GM18502 (cell line): ENCODE measurements at regions not wholly inside any gene's neighbourhood (a gene's known extent, or its start where the extent isn't known, plus 50 kb on each side); places are given as distances from the start of the nearest gene placed in this dataset.
"Not testable (repeated sequence)": the region's sequence is repeated elsewhere in the genome, so short reads cannot be mapped to it uniquely, and the experiment has no call there.

ENCODE experiments used
- ATAC-seq: cut with Tn5 transposase; IDR thresholded peaks from one replicate; pipeline ENCODE4 v1.9.1; 2021; ENCODE audit warnings: mild to moderate bottlenecking; ENCODE audit not compliant: unreplicated experiment, poor library complexity

DNA sequence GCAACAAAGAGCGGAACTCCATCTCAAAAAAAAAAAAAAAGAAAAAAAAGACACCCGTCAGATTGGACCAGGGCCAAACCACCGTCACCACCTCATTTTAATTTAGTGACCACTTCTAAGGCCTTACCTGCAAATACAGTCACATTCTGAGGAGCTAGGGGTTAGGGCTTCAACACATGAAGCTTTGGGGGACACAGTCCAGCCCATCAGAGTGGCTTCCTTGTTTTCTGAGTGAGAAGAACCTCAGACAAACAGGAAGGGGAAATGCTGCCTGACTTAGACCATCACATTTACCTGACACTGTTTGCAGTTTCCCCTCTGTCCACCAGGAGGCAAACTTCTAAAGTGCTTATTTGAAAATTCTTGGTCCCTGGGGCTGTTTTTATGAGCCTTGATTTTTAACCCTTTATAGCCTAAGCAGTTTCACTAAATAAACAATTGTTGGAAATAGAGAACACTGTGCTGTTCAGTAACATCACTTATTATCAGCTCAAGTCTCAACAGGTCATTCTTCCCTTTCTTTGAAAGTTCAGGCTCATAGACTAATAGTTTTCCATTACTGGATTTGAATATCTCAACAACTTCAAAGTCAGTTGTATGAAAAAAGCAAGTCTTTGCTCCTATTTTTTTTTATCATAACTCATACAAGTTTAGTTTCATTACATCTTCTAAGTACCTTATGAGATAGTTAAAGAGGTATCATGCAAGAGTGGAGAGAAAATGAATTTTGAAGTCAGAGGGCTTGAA, 74.9 kb upstream of the WASF3 start:
- ATAC-seq: peak; percentile 73

DNA sequence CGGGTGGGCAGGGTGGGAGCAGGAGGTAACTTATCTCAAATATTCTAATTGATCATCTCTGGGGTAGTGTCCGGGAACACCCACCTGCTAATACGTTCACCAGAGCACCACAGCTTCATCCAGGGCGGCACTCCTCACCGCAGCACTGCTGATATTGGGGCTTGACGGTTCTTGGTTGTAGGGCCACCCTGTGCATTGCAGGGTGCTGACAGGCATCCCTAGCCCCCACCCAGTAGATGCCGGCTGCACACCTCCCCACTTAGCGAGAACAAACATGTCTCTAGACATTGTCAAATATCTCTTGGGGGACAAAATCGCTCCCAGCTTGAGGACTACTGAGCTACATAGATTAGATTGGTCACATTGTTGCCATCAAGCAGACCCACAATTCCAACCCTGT, 73.9 kb upstream of the WASF3 start:
- no peak for ATAC-seq

DNA sequence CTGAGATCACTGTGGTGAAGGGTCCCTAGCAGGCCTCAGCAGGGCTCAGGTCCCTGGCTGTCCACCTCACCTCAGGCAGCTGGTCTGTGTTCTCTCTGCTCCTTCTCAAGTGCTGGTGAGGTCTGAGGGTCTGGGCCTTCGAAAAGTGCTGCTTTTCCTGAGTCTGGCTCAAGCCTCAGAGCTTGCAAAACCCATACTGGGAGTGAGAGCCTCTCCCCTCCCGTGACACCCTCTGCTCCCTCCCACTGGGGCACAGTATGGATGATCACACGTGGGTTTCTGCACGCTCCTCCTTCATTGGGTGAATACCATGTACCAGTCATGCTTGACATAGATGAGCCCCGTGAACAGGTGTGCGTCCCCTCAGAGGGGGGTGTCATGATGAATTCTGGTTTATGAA, 73.3 kb upstream of the WASF3 start:
- ATAC-seq: no peak

DNA sequence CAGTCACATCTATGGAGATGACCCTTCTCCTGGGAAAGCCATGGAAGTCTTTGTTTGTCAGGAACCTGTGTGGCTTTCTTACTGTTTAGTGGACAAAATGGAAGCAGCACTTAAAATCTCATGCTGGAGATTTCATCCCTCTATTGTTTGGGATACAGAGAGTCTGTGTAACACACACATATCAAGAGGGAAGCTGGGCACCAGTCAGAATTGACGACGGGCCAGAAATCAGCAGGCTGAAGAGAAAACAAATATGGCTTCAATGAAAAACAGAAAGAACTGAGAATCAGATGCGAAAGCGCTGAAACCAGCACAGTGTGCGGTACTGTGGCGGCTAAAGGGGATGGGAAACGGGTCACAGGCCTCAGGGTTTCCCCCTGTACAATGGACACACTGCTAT, 72.2 kb upstream of the WASF3 start:
- ATAC-seq: no peak

DNA sequence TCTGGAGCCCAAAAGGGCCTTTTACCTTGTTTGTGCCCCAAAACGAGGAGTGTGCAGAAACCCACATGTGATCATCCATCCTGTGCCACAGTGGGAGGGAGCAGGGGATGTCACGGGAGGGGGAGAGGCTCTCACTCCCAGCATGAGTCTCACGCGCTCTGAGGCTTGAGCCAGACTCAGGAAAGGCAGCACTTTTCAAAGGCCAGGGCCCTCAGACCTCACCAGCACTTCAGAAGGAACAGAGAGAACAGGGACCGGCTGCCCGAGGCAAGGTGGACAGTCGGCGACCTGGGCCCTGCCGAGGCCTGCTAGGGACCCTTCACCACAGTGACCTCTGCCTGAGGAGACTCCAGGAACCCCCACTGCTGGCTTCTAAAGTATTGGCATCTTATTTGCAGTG, 71.7 kb upstream of the WASF3 start:
- no peak for ATAC-seq

DNA sequence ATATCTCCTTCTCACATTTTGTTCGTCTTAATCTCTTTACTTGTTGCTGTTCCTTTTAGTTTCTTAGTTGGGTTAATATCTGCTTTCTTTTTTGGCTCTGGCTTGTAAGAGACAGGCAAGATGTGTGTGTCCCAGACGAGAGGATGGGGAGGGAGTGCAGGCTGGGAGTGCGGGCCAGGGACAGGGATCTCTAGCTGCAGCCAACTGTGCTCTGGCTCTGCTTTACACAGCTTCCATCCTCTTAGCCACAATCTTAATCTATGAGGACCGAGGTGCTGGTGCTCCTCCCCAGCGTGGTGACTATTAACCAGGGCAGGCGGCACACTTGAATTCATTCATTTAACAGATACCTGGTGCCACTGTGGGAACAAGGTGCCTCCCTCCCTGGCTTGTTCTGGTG, 70.9 kb upstream of the WASF3 start:
- no peak for ATAC-seq

DNA sequence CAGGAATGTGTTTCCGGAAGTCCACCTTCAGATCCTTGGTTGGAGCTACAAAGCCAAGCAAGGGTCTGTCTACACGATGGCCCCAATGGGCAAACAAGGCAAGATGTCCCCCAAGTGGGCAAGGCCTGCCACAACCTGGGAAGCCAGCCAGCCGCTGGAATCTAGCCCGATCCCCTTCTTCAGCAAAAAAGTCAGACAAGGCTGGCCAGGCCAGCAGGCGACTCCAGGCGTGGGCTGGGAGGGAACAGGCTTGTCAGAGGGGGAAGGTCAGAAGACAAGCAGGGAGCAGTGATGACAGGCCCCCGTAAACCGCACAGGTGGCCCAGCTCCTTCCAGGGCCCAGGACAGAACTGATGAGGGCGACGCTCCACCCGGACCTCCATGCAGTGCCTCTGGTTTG, 69.7 kb upstream of the WASF3 start:
- ATAC-seq: no peak

DNA sequence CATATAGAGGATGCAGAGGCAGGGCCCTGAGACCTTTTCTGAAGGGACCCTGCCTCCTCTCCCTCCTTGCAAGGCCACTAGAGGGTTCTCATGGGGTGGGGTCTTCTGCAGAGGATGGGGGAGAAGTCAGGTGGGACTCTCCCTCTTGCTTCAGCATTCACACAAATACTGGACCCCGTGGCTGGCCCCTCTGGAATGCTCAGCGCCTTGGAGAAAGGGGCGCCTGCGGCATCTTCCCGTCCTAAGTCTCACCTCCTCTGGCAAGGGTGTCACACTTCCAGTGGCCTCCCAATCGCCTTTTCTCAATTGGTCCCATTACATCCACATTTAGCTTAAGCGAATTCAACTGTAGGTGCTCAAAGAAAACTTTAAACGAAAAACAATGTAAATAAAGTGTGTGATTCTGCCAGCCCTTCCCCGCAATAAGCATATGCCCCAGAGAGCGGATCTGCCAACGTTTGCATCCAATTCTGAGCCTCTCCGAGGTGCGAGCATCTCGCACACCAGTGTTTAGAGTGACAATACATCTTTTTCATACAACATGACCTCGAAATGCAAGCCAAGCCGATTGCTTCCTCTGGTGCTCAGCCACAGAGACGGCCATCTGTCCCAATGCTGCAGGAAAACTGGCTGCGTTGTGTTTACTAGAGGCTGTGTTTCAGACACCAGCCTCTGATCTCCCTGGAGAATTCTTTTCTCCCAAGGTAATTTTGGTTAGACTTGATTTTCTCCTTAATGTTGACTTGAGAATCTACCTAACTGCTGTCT, 69.1 kb upstream of the WASF3 start:
- no peak for ATAC-seq

DNA sequence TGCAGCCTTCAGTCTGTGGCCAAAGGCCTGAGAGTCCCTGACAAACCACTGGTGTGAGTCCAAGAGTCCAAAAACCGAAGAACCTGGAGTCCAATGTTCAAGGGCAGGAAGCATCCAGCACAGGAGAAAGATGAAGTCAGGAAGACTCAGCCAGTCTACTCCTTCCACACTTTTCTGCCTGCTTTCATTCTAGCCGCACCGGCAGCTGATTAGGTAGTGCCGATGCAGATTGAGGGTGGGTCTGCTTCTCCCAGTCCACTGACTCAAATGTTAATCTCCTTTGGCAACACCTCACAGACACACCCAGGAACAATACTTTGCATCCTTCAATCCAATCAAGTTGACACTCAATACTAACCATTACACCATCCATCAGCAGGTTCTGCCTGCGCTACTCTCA, 65.2 kb upstream of the WASF3 start:
- not testable (repeated sequence) for ATAC-seq

DNA sequence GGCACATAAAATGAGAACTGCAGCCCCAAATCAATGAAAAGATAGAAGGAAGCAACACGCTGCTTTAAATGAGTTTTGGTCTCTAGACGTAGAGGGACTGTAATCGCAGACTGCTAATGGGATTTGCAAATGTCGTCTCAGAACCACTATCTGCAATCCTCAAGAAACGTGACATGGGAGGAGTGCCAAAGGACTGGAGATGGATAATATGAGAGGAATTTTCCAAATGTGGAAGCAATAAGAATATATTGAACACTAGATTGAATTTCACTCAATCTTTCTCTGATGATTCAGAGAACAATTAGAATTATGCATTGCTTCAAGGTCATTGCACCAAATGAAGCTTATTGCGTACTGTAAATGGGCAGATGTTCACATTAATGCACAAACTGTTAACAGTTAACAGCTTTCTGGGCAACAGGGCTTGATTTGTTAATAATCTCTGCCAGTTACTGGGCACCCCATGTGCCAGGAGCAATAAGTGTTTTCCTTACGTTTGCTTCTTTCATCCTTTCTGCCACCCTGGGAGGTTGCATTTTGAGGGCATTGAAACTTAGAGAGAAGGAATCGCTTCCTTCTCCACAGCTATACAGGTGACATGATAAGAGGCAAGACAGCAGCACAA, 62.8 kb upstream of the WASF3 start:
- ATAC-seq: no peak

DNA sequence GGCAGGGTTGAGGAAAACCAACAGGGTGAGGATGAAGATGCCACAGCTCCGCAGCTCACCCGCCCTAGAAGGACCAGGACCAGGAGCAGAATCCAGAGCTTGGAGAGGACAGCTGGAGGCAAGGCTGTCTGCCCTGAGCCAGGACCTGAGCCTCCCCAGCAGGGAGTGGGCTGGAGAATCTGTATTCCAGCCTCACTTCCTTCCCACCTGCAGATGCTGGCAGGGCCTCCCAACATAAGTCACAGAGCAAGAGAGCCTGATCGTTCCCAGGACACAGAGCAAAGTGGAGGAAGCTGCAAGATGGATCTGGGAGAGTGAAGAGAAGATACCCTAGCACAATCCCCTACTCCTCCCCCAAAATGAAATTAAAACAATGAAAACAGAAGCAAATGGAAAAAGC, 61.7 kb upstream of the WASF3 start:
- no peak for ATAC-seq

DNA sequence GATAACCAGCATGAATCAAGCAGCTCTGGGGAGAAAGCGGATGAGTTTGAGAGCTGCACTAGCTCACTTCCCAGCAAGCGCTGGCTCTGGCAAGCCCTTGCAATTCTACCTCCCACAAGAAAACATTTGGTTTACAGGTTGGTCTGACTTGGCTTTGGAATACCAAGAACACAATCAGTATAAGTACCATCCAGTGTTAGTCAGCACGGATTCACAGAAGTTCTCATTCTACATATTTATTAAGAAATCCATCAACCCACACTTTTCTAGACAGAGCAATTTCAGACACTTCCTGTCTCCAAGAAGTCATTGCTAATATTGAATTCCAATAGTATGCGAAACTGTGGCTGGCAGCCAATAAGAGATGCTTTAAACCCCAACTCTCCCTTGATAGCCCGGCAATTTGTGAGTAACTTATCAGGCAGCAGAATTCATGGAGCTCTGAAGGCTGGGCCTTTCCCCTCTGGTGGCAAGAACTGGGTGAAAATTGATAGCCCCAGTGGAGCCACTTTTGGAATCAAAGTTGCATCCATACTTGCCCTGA, 59.4 kb upstream of the WASF3 start:
- no peak for ATAC-seq

DNA sequence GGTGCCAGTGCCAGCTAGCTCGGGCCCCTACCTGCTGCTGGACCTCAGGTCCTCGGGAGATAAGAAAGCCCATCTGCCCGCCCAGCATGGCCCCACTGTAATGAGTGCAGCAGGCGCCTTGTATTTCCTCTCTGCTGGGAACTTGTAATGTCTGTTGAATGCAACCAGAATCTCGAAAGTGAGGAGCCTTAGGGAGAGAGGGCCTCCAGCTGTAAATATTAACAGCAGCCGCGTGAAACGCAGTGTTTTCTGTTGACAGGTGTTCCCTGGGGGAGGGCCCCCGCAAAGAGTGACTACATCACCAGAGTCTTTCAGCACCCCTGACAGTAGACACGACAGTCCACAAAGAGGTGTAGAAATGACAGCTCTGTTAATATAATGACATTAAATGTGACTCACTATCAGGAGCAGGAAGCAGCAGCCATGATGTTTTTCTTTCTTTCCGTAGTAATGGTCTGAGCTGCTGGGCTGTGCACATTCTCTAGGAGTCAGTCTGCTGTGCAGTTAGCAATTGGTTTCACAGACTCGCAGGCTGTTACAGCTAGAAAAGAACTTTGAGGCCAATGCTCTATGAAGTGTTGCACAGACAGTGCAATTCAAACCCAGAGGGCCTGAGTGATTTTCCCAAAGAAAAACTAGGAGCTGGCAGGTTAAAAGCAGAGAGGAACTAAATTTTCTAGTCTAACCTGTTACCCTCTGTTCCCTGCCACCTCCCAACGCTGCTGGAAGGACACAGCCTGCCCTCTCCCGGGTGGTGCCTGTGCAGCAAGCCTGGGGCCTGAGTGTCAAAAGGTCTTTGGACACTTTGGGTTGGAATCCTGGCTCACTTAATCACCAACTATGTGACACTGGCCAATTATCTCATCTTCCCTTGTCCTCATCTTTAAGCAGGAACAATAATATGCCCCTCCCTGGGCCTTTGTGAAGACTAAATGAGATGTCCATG, 58.6 kb upstream of the WASF3 start:
- no peak for ATAC-seq

DNA sequence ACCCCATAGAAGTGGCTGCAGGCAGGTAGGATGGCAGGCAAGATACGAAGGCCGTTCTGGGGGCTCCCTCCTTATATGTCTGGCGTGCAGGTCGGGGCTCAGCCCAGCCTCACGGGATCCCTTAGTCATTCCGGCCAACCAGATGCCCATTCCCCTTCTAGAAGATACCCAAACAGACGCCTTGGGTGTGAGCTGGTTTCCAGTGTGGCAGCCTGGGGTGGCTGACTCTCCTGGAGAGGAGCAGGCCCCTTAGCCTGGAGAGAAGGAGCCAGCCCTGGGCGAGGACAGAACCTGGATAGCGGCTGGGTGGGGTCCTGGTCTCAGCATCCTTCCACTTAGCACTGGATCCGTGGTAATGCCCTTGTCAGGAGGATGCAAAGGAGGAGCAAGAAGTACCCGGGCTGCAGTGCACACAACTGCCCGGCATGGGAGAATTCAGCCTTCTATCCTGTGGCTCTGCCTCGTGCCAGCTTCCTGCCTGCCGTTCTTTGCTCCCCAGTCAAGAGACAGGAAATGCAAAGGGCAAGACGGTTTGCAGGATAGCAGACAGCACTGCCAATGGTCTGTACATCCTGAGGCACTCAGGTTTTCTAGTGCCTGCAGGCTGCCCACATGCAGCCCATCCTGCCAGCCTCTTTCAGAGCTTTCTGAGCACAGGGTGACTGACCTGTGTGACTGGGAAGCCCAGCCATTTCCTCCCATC, 56.7 kb upstream of the WASF3 start:
- ATAC-seq: no peak

DNA sequence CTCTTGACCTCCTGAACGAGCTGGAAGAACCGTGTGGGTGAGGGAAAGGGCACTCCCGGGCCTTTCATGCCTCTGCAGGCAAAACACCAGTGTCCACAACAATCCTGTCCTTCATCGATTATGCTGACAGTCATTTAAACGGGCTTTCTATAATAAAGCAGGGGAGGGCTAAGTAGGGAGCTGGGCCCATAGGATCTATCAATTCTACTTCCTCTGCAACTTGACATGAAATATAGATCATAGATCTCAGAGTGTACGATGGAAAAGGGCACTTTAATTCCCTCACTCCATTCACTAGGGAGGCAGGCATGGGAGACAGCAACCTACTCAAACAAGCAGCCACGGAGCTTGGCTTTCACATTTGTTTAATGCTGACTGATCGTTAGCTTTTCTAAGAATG, 55.8 kb upstream of the WASF3 start:
- ATAC-seq: no peak

DNA sequence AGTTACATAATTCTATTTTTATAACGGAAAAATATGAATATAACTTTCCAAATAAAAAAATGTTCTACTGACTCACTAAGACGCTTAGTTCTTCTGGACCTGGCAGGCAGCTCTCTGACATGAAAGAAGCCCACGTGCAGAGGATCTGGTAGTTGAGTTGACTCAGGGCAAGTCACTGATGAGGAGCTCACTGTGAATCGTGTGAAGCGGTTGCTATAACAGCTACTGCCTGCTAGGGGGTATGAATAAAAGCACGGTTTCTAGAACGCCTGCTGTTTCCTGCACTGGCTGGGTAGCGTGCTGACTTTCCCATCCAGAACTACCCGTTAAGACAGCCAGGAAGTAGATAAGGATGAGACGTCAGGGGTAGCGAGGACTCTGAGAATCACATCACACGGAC, 54.7 kb upstream of the WASF3 start:
- no peak for ATAC-seq

DNA sequence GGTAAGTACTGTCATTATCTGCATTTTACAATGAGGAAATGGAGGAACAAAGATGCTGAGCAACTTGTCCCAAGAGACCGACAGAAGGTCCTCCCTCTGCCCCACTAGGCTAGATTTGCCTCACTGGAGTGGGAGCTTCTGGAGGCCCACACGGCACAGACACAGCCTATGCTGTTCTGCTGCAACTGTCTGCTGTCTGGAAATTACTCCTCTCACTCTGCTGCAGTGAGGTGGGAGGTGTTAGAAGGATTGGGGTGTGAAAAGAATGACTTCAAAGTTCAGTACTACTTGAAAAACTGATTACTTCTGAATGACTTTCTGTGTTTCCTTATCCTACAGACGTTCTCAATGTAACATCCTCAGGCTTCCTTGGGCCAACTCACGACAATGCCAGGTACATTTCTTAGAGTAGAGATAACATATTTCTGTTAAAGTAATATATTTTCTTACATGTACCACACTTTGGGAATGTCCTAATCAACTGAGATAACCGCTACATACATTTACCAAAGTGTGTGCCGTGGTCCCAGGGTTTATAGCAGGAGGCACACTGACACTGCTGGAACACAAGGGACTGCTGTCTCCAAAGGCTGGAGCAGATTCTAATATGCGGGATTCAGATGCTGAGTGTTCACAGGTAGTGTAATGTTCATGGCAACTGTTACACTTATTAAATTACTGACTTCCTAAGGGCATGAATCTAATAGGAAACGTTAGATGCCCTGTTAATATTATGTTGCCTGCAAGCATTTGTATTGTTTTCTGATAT, 53.5 kb upstream of the WASF3 start:
- ATAC-seq: no peak
